ENCODE measurements at regions not wholly inside any gene's neighbourhood (a gene's known extent, or its start where the extent isn't known, plus 50 kb on each side); places are given as distances from the start of the nearest gene placed in this dataset.

DNA sequence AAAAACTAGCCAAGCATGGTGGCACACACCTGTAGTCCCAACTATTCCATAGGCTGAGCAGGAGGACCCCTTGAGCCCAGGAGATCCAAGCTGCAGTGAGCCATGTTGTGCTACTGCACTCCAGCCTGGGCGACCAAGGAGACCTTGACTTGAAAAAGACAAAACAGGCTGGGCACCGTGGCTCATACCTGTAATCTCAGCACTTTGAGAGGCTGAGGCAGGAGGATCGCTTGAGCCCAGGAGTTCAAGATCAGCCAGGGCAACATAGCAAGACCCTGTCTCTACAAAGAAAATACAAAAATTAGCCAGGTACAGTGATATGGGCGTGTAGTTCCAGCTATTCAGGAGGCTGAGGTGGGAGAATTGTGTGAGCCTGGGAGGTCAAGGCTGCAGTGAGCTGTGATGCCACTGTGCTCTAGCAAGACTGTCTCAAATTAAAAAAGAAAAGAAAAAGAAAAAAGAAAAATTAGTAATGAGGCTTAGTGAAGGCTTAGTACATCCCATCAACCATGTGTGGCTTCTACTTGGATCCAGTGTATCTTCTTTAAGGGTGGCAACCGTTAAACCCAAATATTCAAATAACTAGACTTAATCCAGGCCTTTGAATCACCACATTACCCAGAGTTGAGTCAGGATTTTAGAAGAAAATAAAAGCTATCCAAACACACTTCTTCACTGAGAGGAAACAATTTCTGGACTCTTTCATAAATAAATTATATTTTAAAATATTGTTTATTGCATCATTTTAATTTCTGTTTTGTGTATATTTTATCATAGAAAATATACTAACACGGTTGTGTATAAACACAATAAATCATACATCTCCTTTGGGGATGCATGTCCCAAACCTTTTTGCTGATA, 74.3 kb upstream of the RAB4A start:
- no peak for DNase-seq

DNA sequence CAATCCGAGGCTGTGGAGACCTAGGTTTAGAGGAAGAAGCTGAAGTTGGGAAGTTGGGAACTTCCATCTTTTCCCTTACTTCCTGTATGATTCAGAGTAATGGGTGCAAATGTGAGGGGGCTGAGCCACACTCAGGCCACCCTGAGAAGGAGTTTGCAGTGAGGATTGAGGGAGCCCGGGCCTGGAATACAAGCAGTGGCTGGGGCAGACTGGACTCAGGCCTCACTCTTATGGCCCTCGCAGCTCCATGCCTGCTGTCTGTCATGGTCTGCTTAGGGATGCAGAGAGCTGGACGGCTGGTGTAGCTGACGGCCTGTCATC, 73.7 kb upstream of the RAB4A start:
- no peak for DNase-seq

DNA sequence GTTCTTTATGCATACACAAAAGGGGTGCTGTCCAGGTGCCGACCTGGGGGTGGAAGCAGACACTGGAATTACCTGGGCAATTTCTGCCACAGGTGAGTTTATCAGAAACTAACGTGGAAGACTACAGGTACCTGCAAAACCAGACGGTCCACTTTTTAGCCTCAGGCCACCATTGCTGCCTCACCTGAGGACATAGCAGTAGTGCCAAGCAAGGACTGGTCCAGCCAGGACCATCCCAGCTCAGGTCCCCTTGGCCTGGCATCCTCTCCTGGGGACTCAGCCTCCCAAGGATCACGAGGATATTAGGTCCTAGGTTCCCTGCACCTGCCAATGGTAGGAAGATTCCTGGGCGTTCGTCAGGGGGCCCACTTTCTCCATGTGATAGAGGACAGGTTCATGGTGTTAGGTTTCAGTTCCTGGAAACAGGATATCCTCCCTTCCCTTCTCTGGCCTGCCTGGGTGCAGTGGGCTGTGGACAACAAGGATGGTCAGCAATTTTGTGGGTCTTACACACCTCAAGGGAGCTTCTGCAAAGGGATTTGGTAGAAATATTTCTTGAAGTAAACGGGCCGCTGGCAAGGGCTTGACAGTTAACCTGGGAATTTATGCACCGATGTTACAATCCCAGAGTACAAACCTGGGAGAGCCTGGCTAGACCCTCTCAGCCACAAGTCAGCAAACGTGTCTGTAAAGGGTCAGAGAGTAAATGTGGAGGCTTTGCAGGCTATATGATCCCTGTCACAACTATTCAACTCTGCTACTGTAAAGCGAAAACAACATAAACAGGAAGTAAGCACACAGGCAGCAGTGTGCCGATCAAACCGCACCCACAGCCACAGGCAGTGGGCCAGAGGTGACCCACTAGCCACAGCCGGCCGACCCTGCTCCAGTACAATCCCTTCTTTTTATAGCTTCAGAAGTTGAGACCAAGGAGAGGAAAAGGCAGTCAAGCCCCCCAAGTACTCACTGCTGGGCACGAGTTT, 71.4 kb upstream of the RAB4A start:
- peak; percentile 69 for DNase-seq

DNA sequence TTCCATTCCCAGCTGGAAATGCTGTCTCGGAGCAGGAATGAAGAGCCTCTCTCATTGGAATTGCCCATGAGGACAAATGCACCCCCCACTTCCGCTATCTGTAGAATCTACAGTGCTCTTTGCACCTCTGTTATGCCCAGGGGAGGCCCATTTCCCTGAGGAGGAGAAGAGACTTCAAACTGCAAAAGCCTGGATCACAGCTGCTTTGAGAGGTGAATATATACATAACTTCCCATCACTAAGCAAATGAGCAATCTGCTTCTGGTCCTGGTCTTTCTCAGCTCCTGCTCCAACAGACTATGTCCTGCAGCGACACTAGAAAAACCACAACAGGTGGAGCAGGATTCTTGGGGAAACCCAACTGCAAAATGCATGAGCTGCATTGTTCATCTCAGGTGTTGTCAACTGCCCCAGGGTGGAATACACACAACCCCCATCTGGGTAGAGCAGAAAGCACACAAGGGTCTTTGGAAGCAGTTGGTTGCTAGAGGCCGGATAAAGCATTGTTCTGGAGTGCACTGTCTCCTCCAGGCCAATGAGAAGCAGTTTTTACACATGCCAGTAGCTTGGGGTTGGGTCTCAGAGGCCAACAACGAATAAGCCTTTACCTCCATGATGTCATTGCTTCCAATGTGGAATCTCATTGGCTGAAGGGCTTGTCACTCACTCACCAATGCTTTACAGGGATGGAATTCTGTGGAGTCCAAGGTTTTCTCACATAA, 67.7 kb upstream of the RAB4A start:
- DNase-seq = peak; percentile 38

DNA sequence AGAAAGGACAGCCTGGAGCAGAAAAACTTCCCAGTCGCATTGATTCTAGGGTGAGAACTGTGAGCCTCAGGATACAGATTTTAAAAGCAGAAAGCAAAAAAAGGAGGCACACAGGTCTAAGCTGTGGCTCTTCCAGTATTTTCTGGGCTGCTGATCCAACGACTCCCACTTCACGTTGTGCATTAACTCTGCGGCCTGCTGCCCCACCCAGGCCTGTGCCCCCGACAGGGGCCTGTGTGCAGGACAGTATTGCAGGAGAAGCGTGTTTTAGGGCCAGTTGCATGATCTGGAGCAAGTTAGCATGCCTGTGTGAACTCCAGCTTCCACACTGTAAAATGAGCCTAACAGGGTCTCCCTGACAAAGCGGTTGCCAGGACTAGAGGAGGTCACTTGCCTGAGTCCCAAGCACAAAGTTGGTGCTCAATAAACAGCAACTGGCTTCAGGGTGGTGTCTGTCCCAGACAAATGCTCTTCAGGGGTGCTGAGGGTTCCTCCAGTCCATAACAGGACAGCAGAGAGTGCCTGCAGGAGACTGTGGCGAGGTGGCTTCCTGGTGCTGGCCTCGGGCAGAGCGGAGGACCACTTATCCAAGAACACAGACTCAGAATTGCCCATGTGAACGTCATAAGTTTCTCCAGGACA, 66.8 kb upstream of the RAB4A start:
- DNase-seq = no peak

DNA sequence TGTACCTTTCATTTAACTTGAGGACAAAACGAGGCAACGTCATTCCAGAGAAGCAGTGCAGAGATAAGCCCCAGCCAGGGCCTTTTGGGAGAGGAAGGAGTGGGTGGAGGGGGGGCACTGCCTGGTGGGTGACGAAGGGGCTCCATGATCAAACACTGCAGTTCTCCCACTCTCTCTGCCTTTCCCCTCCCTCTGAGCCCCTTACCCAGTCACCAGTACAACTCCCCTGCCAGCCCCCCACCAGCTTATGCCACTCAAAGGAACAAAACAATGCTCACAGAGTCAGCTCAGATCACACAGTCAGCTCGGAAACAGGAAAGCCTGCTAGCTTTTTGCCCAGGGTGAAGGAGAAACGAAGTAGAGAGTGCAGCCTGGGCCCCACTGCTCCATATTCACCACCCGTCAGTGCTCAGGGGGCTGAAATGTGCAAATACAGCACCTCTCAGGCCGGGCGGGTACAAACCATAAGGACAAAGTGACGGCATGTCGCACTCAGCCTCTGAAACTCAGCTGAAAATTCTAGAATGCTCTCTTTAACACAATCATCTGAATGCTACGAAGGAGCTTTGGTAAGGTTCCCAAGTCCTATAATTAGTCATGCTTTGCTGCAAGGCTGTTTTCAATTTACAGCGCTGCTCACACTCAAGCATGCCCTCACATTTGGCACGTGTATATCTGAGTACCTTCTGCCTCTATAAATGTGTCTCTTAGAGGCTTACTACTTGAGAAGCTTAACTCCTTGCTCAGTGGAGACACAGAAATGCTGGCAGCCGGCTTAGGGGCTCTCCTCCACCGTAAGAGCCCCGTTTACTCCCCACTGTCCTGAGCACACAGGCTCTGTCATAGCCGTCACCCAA, 65.8 kb upstream of the RAB4A start:
- DNase-seq = no peak

DNA sequence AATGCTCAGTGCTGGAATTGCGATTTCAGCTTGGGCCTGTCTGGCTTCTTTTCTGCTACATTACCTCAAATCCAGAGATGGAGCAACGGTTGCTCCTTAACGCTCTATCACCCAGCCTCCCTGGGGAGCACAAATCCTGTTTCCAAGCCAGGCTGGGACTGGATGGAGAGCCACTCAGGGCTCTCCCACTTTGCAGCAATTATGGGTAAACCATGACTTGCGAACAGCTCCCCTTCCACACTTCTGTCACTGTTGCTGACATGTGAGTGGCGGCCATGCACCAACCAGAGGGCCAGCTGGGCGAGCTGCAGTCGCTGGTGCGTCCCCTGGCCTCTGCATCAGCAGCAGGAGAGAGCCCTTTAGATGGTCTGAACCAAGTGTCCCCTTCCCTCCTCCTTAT, 65.1 kb upstream of the RAB4A start:
- DNase-seq = no peak

DNA sequence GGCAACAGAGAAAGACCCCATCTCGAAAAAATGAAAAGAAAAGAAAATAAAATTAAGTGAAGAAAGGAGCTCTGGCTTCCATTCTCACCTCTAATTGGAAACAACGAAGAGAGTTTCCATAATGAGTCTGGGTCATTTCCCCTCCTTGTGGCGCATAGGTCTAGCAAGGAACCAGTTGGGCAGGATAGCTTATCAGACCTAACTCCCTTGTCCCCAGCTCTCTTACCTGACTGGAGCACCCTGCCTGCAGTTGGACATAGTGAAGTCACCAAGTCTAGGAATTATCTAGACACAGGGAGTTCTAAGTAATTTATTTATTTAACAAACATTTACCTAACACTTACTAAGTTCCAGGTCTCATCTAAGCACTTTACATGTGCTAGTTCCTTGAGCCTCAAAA, 63.0 kb upstream of the RAB4A start:
- DNase-seq = no peak

DNA sequence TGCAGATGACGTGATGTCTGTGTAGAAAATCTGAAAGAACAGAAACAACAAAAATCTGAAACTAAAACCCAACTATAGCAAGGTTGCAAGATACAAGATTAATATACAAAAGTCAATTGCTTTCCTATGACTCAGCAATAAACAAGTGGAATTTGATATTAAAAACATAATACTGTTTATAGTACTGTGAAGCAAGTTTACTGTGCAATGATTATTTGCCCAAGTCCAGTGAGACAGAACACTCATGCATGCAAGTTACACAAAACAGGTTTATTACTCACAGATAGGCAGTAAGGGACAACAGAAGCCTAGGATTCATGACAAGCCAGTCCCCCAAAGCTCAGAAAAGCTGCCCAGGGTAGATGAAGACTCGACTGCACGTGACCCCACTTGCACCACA, 62.4 kb upstream of the RAB4A start:
- DNase-seq = no peak

DNA sequence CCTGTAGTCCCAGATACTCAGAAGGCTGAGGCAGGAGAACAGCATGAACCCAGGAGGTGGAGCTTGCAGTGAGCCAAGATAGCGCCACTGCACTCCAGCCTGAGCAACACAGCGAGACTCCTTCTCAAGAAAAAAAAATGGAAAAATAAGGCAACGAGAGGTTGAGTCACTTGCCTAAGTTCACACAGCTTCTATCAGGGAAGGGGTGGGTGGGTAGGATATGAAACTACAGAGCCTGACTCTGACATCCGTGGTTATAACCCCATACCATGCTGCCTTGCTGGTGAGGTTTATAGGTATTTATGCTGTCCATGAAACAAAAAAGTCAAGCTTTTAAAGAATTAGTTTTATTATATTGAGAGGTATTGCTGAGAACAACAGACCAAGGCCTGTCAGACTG, 61.5 kb upstream of the RAB4A start:
- no peak for DNase-seq

DNA sequence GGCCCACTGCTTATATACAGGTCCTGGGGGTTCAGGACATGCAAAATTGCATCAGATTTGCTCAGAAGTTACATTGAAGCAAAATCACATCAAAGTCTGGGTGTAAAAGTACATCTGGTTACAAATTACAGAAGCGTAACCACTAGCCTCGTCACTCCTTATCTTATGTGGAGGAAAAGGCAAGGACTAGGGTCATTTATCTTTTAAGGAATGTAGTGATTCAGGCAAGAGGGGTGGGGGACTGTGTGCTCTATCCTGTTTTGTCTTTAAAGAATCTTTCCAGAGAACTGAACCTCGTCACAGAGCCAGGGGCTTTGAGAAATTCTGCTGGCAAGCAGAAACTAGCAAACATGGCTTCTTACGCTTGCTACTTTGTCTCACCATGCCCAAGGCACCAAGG, 61.1 kb upstream of the RAB4A start:
- DNase-seq = no peak

DNA sequence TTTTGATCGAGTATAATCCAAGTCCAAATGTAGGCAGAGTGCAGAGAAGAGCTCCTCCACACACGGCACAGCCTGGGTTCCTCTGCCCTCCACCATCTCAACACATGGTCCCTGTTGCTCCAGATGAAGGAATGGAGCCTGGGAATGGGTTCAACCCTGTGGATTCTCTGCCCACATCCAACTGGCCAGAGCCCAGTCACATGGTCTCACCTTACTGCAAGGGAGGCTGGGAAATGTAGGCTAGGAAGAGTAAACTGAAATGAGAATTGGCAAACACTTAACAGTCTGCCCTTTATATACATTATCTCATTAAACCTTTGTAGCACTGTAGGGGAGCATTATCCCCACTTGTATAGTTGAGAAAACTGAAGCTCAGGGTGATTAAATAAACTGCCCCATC, 60.1 kb upstream of the RAB4A start:
- no peak for DNase-seq

DNA sequence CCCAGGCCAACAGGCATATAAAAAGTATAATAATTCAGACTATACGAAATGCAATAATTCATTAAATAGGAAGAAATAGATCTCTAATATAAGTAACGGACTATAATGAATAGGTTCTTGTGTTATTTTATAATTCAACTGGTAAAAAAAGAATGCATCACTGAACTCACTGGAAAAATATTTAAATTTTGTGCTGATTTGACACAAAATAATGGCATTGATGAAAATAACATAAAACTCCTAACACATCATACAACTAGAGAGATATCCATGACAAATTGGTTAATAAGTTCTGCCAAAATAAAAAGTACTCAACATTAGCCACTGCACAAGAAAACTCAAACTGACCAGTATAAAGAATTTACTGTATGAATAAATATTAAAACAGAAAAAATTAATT, 57.1 kb upstream of the RAB4A start:
- DNase-seq = no peak

DNA sequence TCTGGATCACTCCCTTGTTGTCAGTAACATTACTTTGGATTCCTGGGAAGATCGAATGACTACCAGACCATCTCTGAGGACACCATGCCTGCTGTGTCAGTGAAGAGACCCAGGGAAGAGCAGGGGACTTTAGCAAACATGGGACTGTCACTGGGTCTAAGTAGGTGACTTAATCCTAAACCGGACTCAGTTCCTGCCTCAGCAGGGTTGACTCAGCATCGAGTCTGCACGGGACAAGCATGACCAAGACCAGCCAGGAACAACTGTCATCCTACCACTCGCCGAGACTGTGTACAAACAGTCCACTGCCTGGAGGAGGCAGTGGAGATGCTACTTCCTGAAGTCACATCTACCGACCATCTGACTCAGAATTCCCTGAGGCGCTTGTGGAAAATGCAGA, 53.2 kb upstream of the RAB4A start:
- DNase-seq = peak; percentile 32

DNA sequence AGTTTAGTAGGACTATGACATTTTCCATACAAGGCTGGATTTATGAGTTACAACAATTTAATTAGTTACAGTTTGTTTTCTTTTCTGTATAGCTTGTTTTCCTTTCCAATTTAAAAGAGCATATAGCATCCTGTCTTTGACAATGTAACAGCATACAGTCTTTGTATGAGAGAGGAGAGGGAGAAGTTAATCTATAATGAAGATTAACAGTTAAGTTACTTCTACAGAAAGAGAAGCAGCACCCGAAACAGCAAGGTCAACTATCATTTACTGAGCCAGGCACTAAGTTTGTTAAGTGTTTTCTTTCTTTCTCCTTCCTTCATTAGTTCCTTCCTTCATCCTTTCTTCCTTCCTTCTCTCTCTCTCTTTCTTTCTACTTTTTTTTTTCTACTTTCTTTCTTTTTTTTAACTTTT, 52.3 kb upstream of the RAB4A start:
- DNase-seq = no peak

DNA sequence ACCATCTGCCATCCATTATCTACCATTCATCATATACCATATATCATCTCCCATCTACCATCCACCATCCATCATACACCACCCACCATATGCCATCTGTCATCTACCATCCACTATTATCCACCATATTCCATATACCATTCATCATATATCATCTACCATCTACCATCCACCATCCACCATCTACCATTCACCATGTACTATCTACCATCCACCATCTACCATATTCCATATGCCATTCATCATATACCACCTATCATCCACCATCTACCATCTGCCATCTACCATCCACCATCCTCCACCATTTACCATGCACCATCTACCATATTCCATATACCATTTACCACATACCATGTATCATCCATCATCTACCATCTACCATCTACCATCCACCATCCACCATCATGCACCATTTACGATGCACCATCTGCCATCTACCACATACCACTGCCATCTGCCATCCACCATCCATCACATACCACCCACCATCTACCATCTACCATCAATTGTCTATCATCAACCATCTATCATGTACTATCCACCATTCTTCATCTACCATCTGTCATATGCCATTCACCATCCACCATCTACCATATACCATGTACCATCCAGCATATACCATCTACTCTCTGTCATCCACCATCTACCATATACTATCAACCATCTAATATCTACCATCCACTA, 50.6 kb upstream of the RAB4A start:
- no peak for DNase-seq

DNA sequence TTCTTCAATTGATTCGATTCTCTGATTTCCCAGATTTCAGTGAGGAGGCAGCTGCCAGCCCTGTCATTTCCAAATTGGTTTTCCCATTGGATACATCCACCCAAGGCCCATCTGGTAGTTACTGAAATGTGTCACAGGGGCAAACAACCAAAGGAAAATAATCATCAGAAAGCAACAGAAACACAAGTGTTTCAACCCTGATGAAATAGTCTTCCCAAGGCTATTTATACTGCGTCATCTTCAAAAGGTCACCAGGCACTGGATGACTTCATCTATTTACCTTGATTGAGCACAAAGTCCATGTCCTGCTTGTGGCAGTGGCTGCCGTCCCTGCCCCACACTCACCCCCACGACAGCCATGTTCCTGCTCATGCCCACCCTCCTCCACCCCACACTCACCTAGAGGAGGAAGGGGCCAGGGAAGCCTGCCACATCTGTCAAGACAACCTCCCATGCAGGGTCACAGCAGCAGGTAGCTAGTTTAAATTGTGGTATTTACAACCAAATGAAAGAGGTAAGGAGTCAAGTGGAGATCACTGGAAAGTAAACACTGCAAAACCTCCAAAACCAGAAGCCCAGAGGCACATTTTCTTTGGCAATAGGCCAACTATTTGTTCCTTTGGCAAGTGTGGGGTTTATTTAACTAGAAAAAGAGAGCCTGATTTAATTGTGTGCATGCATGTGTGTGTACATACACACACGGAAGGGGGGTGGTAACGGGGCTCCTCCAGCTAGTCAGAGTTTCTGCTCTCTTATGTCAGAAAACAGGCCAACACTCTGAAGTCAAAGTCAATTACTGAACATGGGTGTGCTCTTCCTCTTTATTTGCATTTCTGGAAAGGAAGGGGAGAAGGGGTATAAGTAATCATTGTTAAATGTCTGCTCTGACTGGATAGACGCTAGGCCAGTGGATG, 49.5 kb upstream of the RAB4A start:
- DNase-seq = peak; percentile 82

Data from RPMI8226 (cell line).